HG02678 (cell line): ENCODE measurements at regions not wholly inside any gene's neighbourhood (a gene's known extent, or its start where the extent isn't known, plus 50 kb on each side); places are given as distances from the start of the nearest gene placed in this dataset.

Experiments
- ATAC-seq: cut with Tn5 transposase; IDR thresholded peaks from one replicate; pipeline ENCODE4 v1.9.1; 2021; ENCODE audit warnings: mild to moderate bottlenecking, moderate library complexity; ENCODE audit not compliant: unreplicated experiment

- no peak for ATAC-seq
Observed at GRCh38 chr2:120424274-120424796, 78.4 kb downstream of the INHBB start.

DNA sequence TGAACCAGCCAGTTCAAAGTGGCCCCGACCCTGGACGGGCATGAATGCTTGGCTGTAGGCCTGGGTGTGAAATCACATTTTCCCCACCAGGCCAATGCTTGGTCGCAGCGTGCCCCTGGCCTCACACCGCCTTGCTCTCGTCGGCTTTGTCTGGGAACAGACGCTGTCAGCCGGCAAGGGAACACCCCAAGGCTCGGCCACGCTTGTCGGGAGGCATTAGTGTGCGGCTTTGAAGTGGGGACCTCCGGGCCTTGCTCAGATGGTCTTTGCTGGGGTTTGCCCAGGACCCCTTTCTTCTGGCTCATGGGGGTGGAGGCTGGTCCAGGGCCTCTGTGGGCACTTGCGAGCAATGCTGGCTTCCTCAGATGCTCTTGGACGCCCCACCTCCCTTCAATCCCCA lies 79.1 kb downstream of the INHBB start:
- ATAC-seq: no peak

- no peak for ATAC-seq
Observed at GRCh38 chr2:120428748-120429147, 82.8 kb downstream of the INHBB start.

- ATAC-seq: no peak
Observed at GRCh38 chr2:120429586-120430500, 83.9 kb downstream of the INHBB start.

DNA sequence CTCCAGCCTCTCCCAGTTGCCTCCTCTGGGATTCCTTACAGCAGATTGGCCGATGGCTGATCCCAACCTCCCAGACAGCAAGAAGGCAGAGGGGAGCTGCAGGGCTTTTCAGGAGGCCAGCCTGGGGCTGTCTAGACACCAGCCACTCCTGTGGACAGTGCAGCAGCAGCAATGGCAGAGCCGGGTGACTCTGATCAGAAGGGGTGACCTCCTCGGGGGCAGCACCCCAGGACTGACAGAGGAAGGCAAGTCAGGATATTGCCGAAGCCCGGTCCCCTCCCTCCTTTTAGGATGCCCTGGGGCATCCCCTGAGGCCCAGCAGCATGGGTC lies 84.5 kb downstream of the INHBB start:
- ATAC-seq: no peak

DNA sequence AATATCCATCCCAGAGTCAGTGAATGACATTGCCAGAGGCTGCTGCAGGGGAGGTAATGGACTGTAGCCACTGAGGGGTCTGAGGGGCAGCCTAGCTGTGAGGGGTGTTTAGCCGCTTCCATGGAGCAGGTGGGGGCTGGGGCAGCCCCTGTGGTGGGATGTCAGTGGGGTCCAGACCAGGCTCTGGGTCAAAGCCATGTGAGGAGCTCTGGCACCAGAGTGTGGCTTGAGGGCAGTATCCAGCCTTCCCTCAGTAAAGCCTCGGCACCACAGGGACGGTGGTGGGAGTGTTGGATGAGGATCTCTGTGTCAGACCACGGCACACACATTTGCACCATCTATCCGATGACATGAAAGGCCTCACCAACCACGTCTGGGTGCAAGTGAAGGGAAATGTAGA lies 85.0 kb downstream of the INHBB start:
- no peak for ATAC-seq

- no peak for ATAC-seq
Observed at GRCh38 chr2:120431386-120432292, 85.7 kb downstream of the INHBB start.

- ATAC-seq: no peak
Observed at GRCh38 chr2:120432293-120432975, 86.5 kb downstream of the INHBB start.

- ATAC-seq: no peak
Observed at GRCh38 chr2:120432976-120433815, 87.3 kb downstream of the INHBB start.

GRCh38 chr2:120433816-120434290 lies 87.9 kb downstream of the INHBB start:
- ATAC-seq: no peak

DNA sequence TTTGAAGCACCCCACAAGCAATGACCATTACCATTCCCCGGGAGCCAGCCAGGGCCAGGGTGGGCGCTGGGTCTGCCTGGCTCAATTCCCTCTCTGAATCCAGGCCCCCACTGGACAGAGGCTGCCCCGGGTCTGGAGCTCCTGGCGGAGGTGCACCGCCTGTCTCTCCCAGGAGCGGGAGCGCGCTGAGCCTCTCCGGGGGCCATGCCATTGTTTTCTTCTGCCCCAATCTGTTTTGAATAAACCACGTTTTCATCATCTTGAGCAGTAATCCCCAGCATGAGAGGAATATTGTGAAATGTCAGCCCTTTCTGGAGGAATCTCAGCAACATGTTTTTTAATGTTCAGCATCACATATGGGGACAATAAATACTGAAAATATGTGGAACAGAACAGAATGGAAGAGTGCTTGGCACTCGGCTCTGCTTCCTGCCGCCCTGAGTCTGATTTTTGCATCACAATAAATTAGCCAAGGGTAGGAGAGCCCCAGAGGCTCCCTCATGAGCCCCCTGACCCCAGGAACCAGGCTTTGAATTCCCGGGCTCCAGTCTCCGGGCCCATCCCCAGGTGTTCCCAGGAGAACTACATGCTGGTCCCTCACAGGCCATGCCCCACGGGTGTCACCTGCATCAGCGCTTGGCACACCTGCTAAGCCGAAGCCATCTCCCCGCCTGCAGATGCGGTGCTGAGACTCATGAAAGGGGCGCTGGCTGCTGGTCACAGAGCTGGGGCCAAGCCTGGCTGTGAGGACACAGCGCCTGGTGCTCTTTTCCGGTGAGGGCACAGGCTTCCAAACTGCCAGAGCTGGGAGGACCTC lies 88.8 kb downstream of the INHBB start:
- ATAC-seq: no peak

- ATAC-seq: no peak
Observed at GRCh38 chr2:120435671-120436459, 89.9 kb downstream of the INHBB start.

GRCh38 chr2:120436460-120436739 lies 90.5 kb downstream of the INHBB start:
- ATAC-seq: no peak

- no peak for ATAC-seq
Observed at GRCh38 chr2:120436885-120437603, 91.1 kb downstream of the INHBB start.

DNA sequence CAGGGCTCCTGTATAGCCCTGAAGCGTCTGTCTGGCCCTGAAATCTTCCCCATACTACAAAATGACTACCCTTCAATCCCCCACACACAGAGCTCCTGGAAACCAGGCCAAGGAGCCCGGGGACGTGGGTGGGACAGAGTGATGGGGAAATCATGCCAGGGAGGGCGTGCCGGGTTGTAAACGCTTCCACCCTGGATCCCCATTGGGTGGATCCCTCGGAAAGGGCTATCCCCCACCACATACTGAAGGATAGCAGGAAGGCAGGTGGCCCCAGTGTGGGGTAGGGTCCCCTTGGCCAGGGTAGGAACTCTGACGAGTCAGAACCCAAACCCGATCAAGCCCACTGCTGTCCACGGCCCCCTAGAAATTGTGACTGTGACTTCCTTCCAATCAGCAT lies 91.7 kb downstream of the INHBB start:
- ATAC-seq: no peak

GRCh38 chr2:120438301-120439066 lies 92.5 kb downstream of the INHBB start:
- ATAC-seq: no peak

- no peak for ATAC-seq
Observed at GRCh38 chr2:120439067-120439368, 93.1 kb downstream of the INHBB start.
